T-helper 1 cell treated with Interleukin-12 subunit alpha and Interleukin-12 subunit beta and Interleukin-4 antibody, amounts not matched to agents 30 μg/mL and 1 μg/mL, for 36 hours (primary cell): ENCODE measurements at regions not wholly inside any gene's neighbourhood (a gene's known extent, or its start where the extent isn't known, plus 50 kb on each side); places are given as distances from the start of the nearest gene placed in this dataset.
"Not testable (repeated sequence)": the region's sequence is repeated elsewhere in the genome, so short reads cannot be mapped to it uniquely, and the experiment has no call there.

Experiments used
- H3K27ac Mint-ChIP-seq: one replicate; pipeline ENCODE4 v1.8.0; 2021; ENCODE audit warnings: mild to moderate bottlenecking, mixed read lengths
- H3K27me3 Mint-ChIP-seq: one replicate; pipeline ENCODE4 v1.8.0; 2021; ENCODE audit warnings: low read depth, mixed read lengths
- H3K36me3 Mint-ChIP-seq: one replicate; pipeline ENCODE4 v1.8.0; 2021; ENCODE audit warnings: low read depth, mixed read lengths
- H3K4me1 Mint-ChIP-seq: one replicate; pipeline ENCODE4 v1.8.0; 2021; ENCODE audit warnings: low read depth, mixed read lengths
- H3K4me3 Mint-ChIP-seq: one replicate; pipeline ENCODE4 v1.8.0; 2021; ENCODE audit warnings: mild to moderate bottlenecking, moderate library complexity, mixed read lengths
- H3K9me3 Mint-ChIP-seq: one replicate; pipeline ENCODE4 v1.8.0; 2021; ENCODE audit warnings: mixed read lengths

DNA sequence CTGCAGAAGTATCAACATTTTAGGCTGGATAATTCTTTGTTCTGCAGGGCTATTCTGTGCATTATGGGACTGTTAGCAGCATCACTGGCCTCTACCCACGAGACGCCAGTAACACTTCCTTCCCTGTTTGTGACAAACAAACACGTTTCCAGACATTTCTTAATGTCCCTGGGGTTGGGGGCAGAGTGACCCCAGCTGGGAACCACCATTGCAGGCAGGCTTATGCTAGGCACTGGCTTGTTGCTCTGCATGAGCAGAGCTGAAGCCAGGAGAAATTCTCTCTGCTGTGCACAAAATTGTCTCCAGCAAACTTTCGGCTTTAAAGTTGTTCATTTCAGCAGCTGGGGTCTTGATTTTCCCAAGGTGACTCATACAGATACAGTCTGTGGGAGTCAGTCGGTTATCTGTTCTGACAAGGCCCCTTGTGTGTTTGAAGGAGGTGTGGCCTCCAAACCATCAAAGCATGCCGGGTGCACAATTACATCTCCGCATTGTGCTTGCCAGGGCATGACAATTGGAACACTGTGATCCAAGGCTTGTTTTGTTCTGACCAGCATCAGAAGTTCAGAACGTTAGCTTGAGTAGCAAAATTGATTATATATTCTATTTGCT, 156.4 kb upstream of the BOD1L1 start:
- H3K36me3 Mint-ChIP-seq, result no peaks in the 10 kb centered on the region
- H3K27ac Mint-ChIP-seq, result no peak overlapping the region
- H3K27me3 Mint-ChIP-seq, result no peaks in the 10 kb centered on the region
- H3K9me3 Mint-ChIP-seq, result peaks cover 3% of the 10 kb centered on the region
- no peaks in the 10 kb centered on the region for H3K4me1 Mint-ChIP-seq
- no peak overlapping the region for H3K4me3 Mint-ChIP-seq

GRCh38 chr4:13793020-13793710, 165.6 kb upstream of the BOD1L1 start:
- H3K27ac Mint-ChIP-seq, result no peak overlapping the region
- H3K9me3 Mint-ChIP-seq, result no peaks in the 10 kb centered on the region
- H3K36me3 Mint-ChIP-seq, result no peaks in the 10 kb centered on the region
- no peaks in the 10 kb centered on the region for H3K27me3 Mint-ChIP-seq
- no peak overlapping the region for H3K4me3 Mint-ChIP-seq
- H3K4me1 Mint-ChIP-seq, result no peaks in the 10 kb centered on the region

DNA sequence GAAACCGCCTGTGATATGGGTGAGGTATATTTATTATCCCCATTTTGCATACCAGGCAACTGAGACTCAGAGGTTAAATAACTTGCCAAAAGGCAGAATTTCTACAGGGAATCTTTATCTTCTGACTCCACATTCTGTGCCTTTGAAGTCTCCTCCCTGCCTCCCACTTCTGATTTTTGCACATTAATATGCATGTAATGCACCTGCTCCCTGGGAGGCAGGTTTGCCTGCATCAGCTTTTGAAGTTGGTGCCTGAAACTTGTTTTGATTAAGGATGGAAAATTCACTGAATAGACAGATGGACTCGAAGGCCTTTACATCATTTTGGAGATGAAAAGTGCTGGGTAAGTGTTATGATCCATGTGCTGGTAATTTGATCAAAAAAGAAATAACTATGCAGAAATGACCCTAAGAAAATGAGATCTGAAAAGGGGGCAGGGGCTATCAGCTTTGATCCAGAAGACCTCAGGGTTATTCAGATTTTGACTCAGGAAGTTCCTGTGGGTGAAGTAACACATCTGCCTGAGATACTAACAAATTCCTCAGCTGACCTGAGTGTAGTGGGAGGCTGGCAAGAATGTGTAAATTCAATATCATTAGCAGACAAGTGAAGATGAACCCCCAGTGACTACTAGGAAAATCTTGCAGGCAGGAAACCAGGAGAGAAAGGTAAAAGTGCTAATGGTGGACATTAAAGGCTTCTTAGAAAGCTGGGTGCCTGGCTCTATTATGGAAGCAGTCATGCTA, 167.5 kb upstream of the BOD1L1 start:
- Mint-ChIP-seq H3K27me3 (no peaks in the 10 kb centered on the region), H3K36me3 (no peaks in the 10 kb centered on the region), H3K4me3 (no peak overlapping the region), H3K9me3 (peaks cover 5% of the 10 kb centered on the region), H3K4me1 (no peaks in the 10 kb centered on the region), H3K27ac (no peak overlapping the region)

GRCh38 chr4:13797061-13797460, 169.5 kb upstream of the BOD1L1 start:
- Mint-ChIP-seq H3K36me3 (no peaks in the 10 kb centered on the region), H3K27ac (no peak overlapping the region), H3K27me3 (no peaks in the 10 kb centered on the region), H3K9me3 (peaks cover 5% of the 10 kb centered on the region), H3K4me3 (no peak overlapping the region), H3K4me1 (no peaks in the 10 kb centered on the region)

DNA sequence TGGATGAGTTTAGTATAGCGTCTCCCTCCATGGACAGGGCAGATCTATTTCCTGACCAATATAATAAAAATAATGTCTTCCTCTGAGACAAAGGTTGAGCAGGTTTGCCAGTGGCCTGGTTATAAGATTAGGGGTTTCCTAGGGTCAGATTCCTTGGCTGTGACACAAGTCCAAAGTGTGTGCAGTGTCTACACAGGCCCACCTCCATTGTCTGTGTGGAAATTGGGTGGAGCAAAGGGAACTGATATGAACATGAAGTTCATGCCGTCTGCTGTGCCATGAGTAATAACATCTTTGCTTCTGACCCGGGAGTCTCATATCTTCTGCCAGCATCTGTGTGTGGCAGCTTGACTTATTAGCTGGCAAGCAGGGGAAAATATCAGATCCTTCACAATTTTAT, 187.7 kb upstream of the BOD1L1 start:
- Mint-ChIP-seq H3K36me3 (no peaks in the 10 kb centered on the region), H3K27me3 (no peaks in the 10 kb centered on the region), H3K4me1 (no peaks in the 10 kb centered on the region), H3K4me3 (no peak overlapping the region), H3K27ac (no peak overlapping the region), H3K9me3 (peaks cover 5% of the 10 kb centered on the region)

DNA sequence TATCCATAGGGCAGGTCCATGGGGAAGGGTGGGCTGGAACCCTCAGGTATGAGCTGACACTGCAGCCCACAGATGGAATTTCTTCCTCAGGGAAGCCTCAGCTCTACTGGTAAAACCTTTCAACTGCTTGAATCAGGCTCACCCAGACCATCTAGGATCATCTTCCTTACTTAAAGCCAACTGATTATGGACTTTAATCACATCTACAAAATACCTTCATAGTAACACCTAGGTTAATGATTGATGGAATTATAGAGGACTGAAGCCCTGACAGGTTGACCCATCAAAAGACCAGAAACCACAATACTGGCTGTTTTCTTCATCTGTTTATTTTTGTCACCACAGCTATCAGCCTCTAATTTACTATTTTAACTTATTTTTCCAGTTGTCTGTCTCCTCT, 188.9 kb upstream of the BOD1L1 start:
- peaks cover 5% of the 10 kb centered on the region for H3K9me3 Mint-ChIP-seq
- H3K27me3 Mint-ChIP-seq, result no peaks in the 10 kb centered on the region
- H3K4me3 Mint-ChIP-seq, result no peak overlapping the region
- H3K27ac Mint-ChIP-seq, result no peak overlapping the region
- no peaks in the 10 kb centered on the region for H3K4me1 Mint-ChIP-seq
- no peaks in the 10 kb centered on the region for H3K36me3 Mint-ChIP-seq

GRCh38 chr4:13821522-13821921, 194.0 kb upstream of the BOD1L1 start:
- no peaks in the 10 kb centered on the region for H3K27me3 Mint-ChIP-seq
- H3K9me3 Mint-ChIP-seq, result peaks cover 18% of the 10 kb centered on the region

DNA sequence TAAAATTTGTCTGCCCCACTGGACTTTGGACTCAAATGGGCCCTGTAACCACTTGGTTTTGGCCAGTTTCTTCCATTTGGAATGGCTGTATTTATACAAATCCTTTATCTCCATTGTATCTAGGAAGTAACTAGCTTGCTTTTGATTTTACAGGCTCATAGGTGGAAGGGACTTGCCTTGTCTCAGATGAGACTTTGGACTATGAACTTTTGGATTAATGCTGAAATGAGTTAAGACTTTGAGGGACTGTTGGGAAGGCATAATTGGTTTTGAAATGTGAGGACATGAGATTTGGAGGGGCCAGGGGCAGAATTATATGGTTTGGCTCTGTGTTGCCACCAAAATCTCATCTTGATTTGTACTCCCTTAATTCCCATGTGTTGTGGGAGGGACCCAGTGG, 198.3 kb upstream of the BOD1L1 start:
- H3K27ac Mint-ChIP-seq, H3K4me3 Mint-ChIP-seq, H3K27me3 Mint-ChIP-seq, H3K36me3 Mint-ChIP-seq, H3K4me1 Mint-ChIP-seq: not testable (repeated sequence)
- H3K9me3 Mint-ChIP-seq, result peaks cover 13% of the 10 kb centered on the region

More at GRCh38 chr4:13821522-13821921, 194.0 kb upstream of the BOD1L1 start:
- Mint-ChIP-seq H3K36me3 (no peaks in the 10 kb centered on the region), H3K27ac (no peak overlapping the region), H3K4me3 (no peak overlapping the region), H3K4me1 (no peaks in the 10 kb centered on the region)

DNA sequence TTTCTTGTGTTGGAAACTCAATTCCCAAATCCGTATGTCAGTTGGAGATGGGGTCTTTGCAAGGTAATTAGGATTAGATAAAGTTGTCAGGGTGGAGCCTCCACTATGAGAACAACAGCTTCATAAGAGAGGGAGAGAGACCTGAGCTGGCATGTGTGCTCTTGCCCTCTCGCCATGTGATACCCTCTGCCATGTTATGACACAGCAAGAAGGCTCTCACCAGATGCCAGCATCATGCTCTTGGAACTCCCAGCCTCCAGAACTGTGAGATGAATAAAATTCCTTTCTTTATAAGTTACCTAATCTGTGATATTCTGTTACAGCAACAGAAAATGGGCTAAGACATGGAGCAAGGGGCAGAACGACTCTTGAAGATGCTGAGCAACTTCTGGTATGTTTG, 201.9 kb upstream of the BOD1L1 start:
- Mint-ChIP-seq H3K27me3 (no peaks in the 10 kb centered on the region), H3K4me3 (no peak overlapping the region), H3K4me1 (no peaks in the 10 kb centered on the region), H3K27ac (no peak overlapping the region), H3K36me3 (no peaks in the 10 kb centered on the region), H3K9me3 (peaks cover 10% of the 10 kb centered on the region)

DNA sequence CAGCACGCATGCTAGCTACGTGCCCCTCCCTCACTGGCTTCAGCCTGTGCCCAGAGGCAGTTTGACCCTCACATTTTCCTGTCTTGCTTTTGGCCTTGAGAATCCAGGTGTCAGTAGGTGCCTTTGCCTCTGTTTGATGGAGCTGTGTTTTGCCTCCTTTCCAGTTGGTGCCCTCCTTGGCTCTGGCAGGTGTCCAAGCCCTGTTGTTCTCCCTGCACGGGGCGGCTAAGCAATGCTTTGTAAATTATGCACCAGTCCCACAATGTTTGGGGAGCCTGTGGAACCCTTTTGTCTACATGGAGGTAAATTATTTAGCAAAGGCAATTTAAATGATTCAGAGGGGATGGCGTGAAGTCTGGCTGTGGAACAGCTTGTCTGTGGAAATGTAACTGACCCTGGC, 202.9 kb upstream of the BOD1L1 start:
- no peaks in the 10 kb centered on the region for H3K27me3 Mint-ChIP-seq
- H3K36me3 Mint-ChIP-seq, result no peaks in the 10 kb centered on the region
- H3K27ac Mint-ChIP-seq, result no peak overlapping the region
- H3K9me3 Mint-ChIP-seq, result peaks cover 6% of the 10 kb centered on the region
- H3K4me1 Mint-ChIP-seq, result no peaks in the 10 kb centered on the region
- H3K4me3 Mint-ChIP-seq, result no peak overlapping the region

DNA sequence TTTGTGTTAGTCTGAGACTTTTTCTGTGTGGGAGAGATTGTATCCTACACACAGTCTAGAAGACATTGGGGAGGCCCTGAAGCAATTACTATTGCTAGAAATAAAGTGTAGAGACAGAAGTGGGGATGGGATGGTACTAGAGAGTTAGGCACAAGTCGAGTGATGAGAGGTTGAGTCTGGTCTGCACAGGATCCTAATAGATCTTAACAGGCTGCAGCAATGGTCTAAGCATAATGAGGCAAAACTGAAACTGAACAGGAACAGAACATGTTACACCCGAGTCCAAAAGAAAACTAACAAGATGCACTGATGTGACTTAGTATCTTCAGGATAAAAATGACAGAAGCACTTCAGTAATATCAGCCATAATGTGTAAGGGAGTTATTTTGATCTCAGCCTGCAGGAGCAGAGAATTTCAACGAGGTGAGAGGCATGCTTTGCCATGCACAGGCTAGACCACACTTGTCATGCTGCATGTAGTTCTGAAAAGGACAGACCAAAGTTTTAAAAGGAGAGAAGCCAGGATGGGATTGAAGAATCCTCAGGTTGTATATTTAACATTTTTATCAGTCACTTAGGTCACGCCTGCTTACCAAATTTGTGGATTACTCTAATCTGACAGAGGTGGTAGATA, 205.8 kb upstream of the BOD1L1 start:
- Mint-ChIP-seq H3K4me3 (no peak overlapping the region), H3K27ac (no peak overlapping the region), H3K27me3 (no peaks in the 10 kb centered on the region), H3K4me1 (no peaks in the 10 kb centered on the region), H3K9me3 (peaks cover 6% of the 10 kb centered on the region), H3K36me3 (no peaks in the 10 kb centered on the region)

- Mint-ChIP-seq H3K36me3 (no peaks in the 10 kb centered on the region), H3K4me3 (no peak overlapping the region), H3K9me3 (peaks cover 6% of the 10 kb centered on the region), H3K27me3 (no peaks in the 10 kb centered on the region), H3K4me1 (no peaks in the 10 kb centered on the region), H3K27ac (no peak overlapping the region)
Measured at GRCh38 chr4:13836946-13837912, 209.7 kb upstream of the BOD1L1 start.

- Mint-ChIP-seq H3K4me1 (no peaks in the 10 kb centered on the region), H3K4me3 (no peak overlapping the region), H3K9me3 (no peaks in the 10 kb centered on the region), H3K27ac (no peak overlapping the region), H3K36me3 (no peaks in the 10 kb centered on the region), H3K27me3 (no peaks in the 10 kb centered on the region)
Measured at GRCh38 chr4:13840502-13841190, 213.1 kb upstream of the BOD1L1 start.
